LNCaP clone FGC (cell line): ENCODE measurements at regions not wholly inside any gene's neighbourhood (a gene's known extent, or its start where the extent isn't known, plus 50 kb on each side); places are given as distances from the start of the nearest gene placed in this dataset.

Experiments
- DNase-seq: peaks from one replicate; pipeline ENCODE4 v3.0.0-alpha.2; 2011; ENCODE audit warnings: low read depth
- H3K4me3 ChIP-seq: 2 replicates; pipeline ENCODE4 v1.5.1; 2011; ENCODE audit warnings: mild to moderate bottlenecking, low read depth, low read length, control low read depth
- TF ChIP-seq, protein P1 (sequence below): IDR thresholded peaks from 2 replicates; pipeline ENCODE4 v1.5.1; 2012; ENCODE audit warnings: mild to moderate bottlenecking; ENCODE audit not compliant: control insufficient read depth, insufficient read depth; ENCODE audit errors: extremely low read depth

DNA sequence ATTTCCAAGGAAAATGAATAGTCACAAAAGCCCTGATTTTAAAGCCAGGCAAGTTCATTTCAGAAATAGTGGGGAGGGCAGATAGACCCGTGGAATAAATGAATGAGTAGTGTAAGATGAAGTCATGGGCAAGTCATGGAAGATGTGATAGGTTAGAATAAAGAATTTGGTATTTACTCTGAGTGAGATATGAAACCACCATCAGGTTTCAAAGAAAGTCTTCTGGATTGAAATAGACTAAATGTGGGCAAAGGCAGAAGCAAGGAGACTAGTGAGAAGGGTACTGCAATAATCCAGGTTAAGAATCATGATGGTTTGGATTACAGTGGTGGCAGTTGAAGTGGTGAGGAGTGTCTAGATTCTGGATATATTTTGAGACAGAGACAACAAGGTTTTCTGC, 218.5 kb upstream of the AFF2 start:
- no peak for DNase-seq
- TF ChIP-seq, protein P1, sequence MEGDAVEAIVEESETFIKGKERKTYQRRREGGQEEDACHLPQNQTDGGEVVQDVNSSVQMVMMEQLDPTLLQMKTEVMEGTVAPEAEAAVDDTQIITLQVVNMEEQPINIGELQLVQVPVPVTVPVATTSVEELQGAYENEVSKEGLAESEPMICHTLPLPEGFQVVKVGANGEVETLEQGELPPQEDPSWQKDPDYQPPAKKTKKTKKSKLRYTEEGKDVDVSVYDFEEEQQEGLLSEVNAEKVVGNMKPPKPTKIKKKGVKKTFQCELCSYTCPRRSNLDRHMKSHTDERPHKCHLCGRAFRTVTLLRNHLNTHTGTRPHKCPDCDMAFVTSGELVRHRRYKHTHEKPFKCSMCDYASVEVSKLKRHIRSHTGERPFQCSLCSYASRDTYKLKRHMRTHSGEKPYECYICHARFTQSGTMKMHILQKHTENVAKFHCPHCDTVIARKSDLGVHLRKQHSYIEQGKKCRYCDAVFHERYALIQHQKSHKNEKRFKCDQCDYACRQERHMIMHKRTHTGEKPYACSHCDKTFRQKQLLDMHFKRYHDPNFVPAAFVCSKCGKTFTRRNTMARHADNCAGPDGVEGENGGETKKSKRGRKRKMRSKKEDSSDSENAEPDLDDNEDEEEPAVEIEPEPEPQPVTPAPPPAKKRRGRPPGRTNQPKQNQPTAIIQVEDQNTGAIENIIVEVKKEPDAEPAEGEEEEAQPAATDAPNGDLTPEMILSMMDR = no peak
- H3K4me3 ChIP-seq = no peak overlapping the region

DNA sequence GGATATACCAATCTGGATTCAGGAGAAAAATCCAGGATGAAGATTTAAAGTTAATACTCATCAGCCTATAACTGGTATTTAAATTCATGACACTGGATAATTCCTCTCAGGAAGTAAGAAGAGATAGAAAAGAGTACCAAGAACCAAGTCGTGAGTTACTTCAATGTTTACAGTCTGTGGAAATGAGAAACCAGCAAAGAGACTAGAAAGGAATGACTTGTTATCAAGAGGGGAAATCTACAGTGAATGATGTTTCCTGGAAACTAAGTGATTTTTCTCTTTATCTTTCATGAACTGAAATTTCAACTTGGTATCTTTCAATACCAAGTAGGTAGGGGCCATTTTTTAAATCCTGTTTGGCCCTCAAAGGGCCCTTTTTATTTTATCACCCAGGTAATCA, 217.9 kb upstream of the AFF2 start:
- DNase-seq = no peak
- H3K4me3 ChIP-seq = no peak overlapping the region
- TF ChIP-seq, protein P1 = no peak

DNA sequence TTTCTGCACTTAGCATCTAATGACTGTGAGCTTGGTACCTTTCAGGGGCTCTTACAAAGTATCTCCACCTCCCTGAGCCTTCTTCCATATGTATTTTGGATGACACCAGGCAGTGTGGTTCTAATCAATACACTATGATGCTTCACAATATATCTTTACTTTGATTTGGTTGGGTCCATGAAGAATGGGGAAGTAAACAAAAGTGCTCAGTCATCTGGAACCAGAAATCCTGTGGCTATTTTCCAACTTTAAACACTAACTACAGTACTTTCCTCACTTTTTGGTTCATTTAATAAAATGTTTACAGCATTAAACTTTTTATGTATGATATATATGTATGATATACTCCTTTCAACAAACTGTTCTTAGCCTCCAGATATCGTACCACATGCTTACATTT, 216.4 kb upstream of the AFF2 start:
- TF ChIP-seq, protein P1 = no peak
- no peak for DNase-seq
- H3K4me3 ChIP-seq = no peak overlapping the region

DNA sequence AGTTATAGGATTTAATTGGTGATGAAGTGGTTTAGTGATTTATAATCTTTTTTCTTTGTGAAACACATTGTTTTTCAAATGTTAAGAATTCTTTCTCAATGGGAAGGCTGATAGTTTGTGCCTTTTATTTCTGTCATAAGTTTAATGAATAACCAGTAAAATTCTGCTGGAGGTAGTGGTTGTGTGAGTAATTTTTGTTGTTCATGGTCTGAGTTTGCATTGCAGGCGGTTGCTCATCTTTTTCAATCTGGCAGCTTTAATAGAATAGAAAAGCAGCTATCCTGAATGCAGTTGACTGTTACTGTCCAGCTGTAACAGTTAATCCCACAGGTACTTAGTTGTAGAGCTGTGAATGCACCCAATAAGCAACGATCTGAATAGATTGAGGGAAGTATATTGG, 215.6 kb upstream of the AFF2 start:
- TF ChIP-seq, protein P1 = no peak

DNA sequence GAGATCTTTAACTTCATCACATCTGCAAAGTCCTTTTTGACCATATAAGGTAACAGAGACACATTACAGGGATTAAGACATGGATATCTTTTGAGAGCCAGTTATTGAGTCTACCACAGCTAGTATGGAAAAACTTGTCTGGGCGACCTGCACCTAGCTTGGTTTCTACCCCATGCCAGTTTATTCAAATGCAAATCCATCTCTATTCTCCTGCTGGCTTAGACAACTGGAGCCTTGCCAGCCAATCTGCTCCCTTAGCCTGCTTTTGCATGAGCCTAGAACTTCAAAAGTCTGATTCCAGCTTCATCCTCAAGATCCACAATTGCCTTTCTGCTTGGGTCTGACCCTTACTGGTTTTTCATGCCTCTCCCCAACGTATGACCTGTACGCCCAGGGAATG, 212.0 kb upstream of the AFF2 start:
- no peak overlapping the region for H3K4me3 ChIP-seq
- DNase-seq = no peak
- TF ChIP-seq, protein P1 = no peak

More for the DNA sequence above, 215.6 kb upstream of the AFF2 start:
- DNase-seq = no peak
- H3K4me3 ChIP-seq = no peak overlapping the region

DNA sequence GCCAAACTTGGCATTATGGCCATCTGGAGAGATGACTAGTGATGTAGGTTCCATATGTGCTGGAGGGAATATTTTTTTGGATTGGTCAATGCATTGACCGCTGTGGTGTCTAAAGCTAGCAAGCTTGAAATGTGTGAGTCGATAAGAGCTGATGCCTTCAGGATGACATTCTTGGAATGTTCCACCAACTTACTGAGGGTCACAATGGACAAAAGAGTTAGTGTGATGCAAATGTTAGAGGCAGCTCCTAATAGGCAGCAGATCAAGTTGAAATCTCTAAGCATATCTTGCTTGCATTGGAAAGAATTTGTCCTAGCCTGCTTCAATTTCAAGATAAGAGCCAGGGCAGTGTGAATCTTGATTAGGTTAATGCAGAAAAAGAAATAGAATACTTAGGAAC, 210.4 kb upstream of the AFF2 start:
- TF ChIP-seq, protein P1 = no peak

DNA sequence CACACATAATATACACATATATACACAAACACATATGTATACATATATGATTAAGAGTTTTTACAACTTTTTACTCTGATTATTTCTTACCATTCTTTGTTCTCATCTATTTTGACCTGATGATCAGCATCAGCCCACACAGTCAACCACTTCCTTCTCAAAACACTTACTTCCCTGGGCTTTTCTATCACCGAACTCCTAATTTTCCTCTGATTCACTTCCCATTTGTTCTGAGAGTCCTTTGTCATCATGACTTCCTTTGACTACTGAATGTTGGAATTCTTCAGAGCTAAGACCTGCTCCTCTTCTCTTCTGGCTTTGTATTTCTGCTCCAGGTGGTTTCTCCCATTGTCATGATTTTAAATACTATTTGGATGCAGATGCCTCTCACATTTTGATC, 209.5 kb upstream of the AFF2 start:
- DNase-seq = no peak
- TF ChIP-seq, protein P1 = no peak
- no peak overlapping the region for H3K4me3 ChIP-seq

More for the DNA sequence above, 210.4 kb upstream of the AFF2 start:
- no peak for DNase-seq
- no peak overlapping the region for H3K4me3 ChIP-seq
